ENCODE measurements at regions not wholly inside any gene's neighbourhood (a gene's known extent, or its start where the extent isn't known, plus 50 kb on each side); places are given as distances from the start of the nearest gene placed in this dataset.

DNA sequence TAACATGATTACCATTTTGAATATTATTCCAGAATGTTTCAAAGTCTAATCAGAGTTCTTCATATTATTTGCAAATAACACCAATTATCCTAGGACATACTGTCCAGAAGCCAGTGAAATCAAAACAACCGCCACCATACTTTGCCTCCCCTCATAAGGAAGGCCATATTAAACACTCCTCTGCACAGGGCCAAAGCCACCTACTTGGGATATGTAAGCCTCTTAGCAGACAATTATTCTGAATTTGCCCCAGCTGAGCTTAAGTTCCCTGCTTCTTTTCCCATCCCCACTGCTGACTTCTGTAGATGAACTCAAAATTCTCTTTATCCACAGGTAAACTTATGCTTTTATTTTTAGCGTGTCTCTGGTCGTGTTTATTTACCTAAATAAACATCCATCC is 374.0 kb downstream of the KIF2B start:
- TF ChIP-seq, protein P1, sequence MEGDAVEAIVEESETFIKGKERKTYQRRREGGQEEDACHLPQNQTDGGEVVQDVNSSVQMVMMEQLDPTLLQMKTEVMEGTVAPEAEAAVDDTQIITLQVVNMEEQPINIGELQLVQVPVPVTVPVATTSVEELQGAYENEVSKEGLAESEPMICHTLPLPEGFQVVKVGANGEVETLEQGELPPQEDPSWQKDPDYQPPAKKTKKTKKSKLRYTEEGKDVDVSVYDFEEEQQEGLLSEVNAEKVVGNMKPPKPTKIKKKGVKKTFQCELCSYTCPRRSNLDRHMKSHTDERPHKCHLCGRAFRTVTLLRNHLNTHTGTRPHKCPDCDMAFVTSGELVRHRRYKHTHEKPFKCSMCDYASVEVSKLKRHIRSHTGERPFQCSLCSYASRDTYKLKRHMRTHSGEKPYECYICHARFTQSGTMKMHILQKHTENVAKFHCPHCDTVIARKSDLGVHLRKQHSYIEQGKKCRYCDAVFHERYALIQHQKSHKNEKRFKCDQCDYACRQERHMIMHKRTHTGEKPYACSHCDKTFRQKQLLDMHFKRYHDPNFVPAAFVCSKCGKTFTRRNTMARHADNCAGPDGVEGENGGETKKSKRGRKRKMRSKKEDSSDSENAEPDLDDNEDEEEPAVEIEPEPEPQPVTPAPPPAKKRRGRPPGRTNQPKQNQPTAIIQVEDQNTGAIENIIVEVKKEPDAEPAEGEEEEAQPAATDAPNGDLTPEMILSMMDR (IDR thresholded peaks at IDR 0.05; ENCODE audit: poor library complexity, severe bottlenecking): no peak
- no peak for TF ChIP-seq MXI1 (conservative IDR thresholded peaks at IDR 0.05; ENCODE audit: poor library complexity, severe bottlenecking)
- TF ChIP-seq RAD21 (conservative IDR thresholded peaks at IDR 0.05): no peak
- no peak for TF ChIP-seq TAF1 (IDR thresholded peaks at IDR 0.05; ENCODE audit: low read depth)
- no peak for TF ChIP-seq POLR2AphosphoS5 (IDR thresholded peaks at IDR 0.05)
- no peak for TF ChIP-seq EZH2 (IDR thresholded peaks at IDR 0.05; ENCODE audit: borderline replicate concordance, insufficient read depth, low read length, poor library complexity, severe bottlenecking)
- TF ChIP-seq EP300 (conservative IDR thresholded peaks at IDR 0.05; ENCODE audit: poor library complexity, severe bottlenecking): no peak
